Peyer's patch (tissue), 4 donors: ENCODE measurements at regions not wholly inside any gene's neighbourhood (a gene's known extent, or its start where the extent isn't known, plus 50 kb on each side); places are given as distances from the start of the nearest gene placed in this dataset.

Experiments used
- DNase-seq, 3 donors: peaks; one replicate each; pipeline ENCODE4 v3.0.0-alpha.2; 2017 to 2019
- H3K27ac ChIP-seq, 4 donors: fragments of 200-600 bp; sonication (generic); one replicate each; pipeline ENCODE4 v1.5.1; 2016 to 2019
- H3K27me3 ChIP-seq, 2 donors: fragments of 200-600 bp; sonication (generic); one replicate each; pipeline ENCODE4 v1.5.1; 2019
- H3K36me3 ChIP-seq, 3 donors: fragments of 200-600 bp; sonication (generic); one replicate each; pipeline ENCODE4 v1.5.1; 2016 to 2019
- H3K4me1 ChIP-seq, 4 donors: fragments of 200-600 bp; sonication (generic); one replicate each; pipeline ENCODE4 v1.5.1; 2016 to 2019
- H3K4me3 ChIP-seq, 4 donors: fragments of 200-600 bp; sonication (generic); 1 replicate in 3 of 4; 2 replicates in 1 of 4; pipeline ENCODE4 v1.5.1; 2016 to 2019; ENCODE audit warnings: mild to moderate bottlenecking in 1 of 4
- H3K9me3 ChIP-seq, 4 donors: fragments of 200-600 bp; sonication (generic); one replicate each; pipeline ENCODE4 v1.5.1; 2016 to 2019; ENCODE audit warnings: mild to moderate bottlenecking in 1 of 4
- POLR2A ChIP-seq, 2 donors: fragments of 450-650 bp; IDR thresholded peaks; one replicate each; pipeline ENCODE4 v1.5.1; 2017; ENCODE audit warnings: antibody characterized with exemption in 2 of 2, mild to moderate bottlenecking in 2 of 2, moderate library complexity in 2 of 2
- TF ChIP-seq, protein P1 (sequence below), 6 experiments: fragments of 450-650 bp in 4 of 6; fragments of 200-600 bp in 2 of 6; sonication (generic) in 1 of 6; IDR thresholded peaks; one replicate each; pipeline ENCODE4 v1.5.1; 2017 to 2019; ENCODE audit warnings: antibody characterized with exemption in 6 of 6, mild to moderate bottlenecking in 3 of 6, moderate library complexity in 1 of 6

DNA sequence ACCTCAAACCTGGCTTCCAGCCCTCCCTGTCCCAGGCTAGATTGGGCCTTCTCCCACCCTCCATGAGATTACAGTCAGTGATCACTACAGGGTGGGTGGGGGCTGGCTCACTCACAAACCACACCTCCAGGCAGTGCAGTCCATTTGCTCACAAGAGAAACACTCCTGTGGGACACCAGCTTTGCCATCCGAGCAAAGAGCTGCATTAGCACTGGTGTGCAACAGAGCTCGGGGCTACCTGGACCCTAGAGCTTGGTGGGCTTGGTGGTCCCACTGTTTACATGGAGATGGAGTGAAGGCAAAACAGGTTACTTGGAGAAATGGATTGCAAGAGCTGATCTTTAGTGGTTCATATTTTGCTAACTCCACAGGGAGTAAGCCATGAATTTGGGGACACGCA lies 451.7 kb upstream of the ZMIZ1 start:
- peaks cover 0 to 7% (median 0%) of the 10 kb centered on the region in 4 donors for H3K4me1 ChIP-seq
- TF ChIP-seq, protein P1, sequence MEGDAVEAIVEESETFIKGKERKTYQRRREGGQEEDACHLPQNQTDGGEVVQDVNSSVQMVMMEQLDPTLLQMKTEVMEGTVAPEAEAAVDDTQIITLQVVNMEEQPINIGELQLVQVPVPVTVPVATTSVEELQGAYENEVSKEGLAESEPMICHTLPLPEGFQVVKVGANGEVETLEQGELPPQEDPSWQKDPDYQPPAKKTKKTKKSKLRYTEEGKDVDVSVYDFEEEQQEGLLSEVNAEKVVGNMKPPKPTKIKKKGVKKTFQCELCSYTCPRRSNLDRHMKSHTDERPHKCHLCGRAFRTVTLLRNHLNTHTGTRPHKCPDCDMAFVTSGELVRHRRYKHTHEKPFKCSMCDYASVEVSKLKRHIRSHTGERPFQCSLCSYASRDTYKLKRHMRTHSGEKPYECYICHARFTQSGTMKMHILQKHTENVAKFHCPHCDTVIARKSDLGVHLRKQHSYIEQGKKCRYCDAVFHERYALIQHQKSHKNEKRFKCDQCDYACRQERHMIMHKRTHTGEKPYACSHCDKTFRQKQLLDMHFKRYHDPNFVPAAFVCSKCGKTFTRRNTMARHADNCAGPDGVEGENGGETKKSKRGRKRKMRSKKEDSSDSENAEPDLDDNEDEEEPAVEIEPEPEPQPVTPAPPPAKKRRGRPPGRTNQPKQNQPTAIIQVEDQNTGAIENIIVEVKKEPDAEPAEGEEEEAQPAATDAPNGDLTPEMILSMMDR (IDR thresholded peaks at IDR 0.05), result no peak
- no peak for TF ChIP-seq POLR2A (IDR thresholded peaks at IDR 0.05)
- DNase-seq, result no peak
- no peaks in the 10 kb centered on the region for H3K9me3 ChIP-seq
- H3K27ac ChIP-seq, result no peak overlapping the region
- H3K4me3 ChIP-seq, result no peak overlapping the region
- no peaks in the 10 kb centered on the region for H3K27me3 ChIP-seq
- H3K36me3 ChIP-seq, result no peaks in the 10 kb centered on the region

DNA sequence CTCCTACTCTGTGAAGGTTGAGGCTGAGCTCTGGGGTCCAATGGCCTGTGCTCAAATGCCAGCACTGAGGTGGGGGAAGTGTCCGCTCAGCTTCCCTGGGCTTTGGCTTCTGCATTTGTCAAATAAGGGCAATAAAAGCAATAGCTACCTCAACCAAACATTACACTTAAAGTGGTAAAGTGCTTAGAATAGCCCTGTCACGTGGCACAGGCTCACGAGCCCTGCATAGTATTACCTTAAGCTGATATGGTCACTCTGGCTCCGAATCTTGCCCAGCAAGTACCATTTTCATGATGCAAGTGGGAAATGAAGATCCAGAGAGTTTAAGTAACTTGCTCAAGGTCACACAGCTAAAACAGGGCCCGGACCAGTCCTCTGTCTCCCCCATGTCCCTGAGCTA lies 451.1 kb upstream of the ZMIZ1 start:
- Histone ChIP-seq H3K27ac (no peak overlapping the region), H3K27me3 (no peaks in the 10 kb centered on the region), H3K9me3 (no peaks in the 10 kb centered on the region), H3K36me3 (no peaks in the 10 kb centered on the region), H3K4me1 (peaks cover 0 to 7% (median 0%) of the 10 kb centered on the region in 4 donors), H3K4me3 (no peak overlapping the region)
- peak in 1 of 3 donors; percentile 44 for DNase-seq
- no peak for TF ChIP-seq POLR2A (IDR thresholded peaks at IDR 0.05)
- TF ChIP-seq, protein P1 (IDR thresholded peaks at IDR 0.05), result no peak

DNA sequence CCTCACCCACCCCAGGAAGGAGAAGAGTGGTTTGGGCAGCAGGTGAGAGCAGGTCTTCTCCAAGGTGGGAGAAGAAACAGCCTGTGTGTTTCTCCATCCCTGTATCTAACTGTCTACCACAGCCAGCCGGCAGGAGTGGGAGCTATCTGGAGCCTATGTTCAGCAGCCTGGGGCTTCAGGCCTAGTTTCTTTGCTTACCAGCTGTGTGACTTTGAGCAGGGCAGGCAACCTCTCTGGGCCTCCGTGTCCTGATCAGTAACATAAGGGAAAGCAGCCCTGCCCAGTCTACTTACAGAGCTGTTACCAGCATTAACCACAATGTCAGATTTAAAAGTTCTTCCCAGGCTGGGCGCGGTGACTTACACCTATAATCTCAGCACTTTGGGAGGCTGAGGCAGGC lies 450.7 kb upstream of the ZMIZ1 start:
- Histone ChIP-seq H3K4me3 (no peak overlapping the region), H3K27me3 (no peaks in the 10 kb centered on the region), H3K36me3 (no peaks in the 10 kb centered on the region), H3K4me1 (peaks cover 0 to 7% (median 0%) of the 10 kb centered on the region in 4 donors), H3K9me3 (no peaks in the 10 kb centered on the region), H3K27ac (no peak overlapping the region)
- DNase-seq, result peak in 1 of 3 donors; percentile 36
- no peak for TF ChIP-seq POLR2A (IDR thresholded peaks at IDR 0.05)
- TF ChIP-seq, protein P1 (IDR thresholded peaks at IDR 0.05), result no peak

DNA sequence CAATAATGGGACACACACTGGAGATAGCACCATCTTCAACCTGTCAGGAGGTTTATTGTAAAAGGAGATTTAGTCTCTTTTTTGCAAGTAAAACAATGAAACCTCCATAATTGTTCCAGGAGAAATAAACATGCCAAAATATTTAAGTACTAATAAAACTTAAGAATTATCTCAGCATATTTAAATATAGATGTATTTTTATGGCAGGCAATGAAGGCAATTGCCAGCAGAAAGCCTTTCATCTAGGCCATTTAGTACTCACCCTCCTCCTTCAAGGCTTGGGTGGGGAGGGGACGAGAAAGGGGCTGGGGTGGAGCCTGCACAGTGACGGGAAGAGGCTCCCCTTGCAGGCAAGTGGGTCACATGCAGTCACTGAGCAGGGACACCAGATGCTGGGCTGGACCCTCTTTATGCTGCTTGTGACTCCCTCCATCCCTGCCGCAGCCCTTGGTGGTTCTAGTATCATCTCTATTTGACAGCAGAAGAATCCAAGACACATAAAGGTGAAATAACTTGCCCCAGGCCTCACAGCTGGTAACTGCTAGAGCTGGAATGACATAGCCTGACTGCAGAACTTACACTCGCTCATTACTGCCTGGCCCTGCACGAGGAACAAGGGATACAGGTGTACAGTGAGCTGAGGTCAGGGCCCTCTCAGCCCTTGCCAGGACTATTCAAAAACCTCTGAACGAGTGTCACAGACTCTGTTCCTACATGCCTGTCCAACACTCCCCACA lies 449.5 kb upstream of the ZMIZ1 start:
- H3K4me3 ChIP-seq, result no peak overlapping the region
- no peaks in the 10 kb centered on the region for H3K36me3 ChIP-seq
- DNase-seq, result no peak
- no peaks in the 10 kb centered on the region for H3K9me3 ChIP-seq
- TF ChIP-seq, protein P1 (IDR thresholded peaks at IDR 0.05), result no peak
- TF ChIP-seq POLR2A (IDR thresholded peaks at IDR 0.05), result no peak
- H3K27ac ChIP-seq, result no peak overlapping the region
- H3K4me1 ChIP-seq, result peaks cover 0 to 16% (median 0%) of the 10 kb centered on the region in 4 donors
- no peaks in the 10 kb centered on the region for H3K27me3 ChIP-seq

DNA sequence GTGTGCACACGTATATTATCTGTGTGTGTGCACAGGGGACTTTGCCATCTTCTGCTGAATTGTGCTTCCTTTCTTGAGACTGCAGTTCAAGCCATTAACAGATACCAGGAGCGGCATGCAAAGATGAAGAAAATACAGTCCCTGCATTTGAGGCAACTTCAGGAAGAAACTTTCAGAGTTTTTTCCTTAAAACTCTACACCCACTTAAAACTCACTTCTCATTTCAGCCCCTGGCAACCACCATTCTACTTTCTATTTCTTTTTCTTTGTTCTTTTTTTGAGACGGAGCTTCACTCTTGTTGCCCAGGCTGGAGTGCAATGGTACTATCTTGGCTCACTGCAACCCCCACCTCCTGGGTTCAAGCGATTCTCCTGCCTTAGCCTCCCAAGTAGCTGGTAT lies 448.9 kb upstream of the ZMIZ1 start:
- Histone ChIP-seq H3K4me1 (peaks cover 0 to 21% (median 0%) of the 10 kb centered on the region in 4 donors), H3K9me3 (no peaks in the 10 kb centered on the region), H3K27me3 (no peaks in the 10 kb centered on the region), H3K4me3 (no peak overlapping the region), H3K36me3 (no peaks in the 10 kb centered on the region), H3K27ac (no peak overlapping the region)
- no peak for DNase-seq
- no peak for TF ChIP-seq POLR2A (IDR thresholded peaks at IDR 0.05)
- TF ChIP-seq, protein P1 (IDR thresholded peaks at IDR 0.05), result no peak
